Small intestine (tissue), 7 donors: ENCODE measurements at regions not wholly inside any gene's neighbourhood (a gene's known extent, or its start where the extent isn't known, plus 50 kb on each side); places are given as distances from the start of the nearest gene placed in this dataset.

Experiments used
- DNase-seq, 2 donors: peaks; one replicate each; pipeline versions ENCODE4 v3.0.0 to v3.0.0-alpha.2; 2013
- FAIRE-seq: peaks from 2 replicates; lab custom pipeline; 2012; peaks lifted over from hg19 to GRCh38; lab: Jason Lieb, UNC
- H3K27ac ChIP-seq, 3 donors: one replicate each; pipeline ENCODE4 v1.5.1; 2013; ENCODE audit warnings: low read length in 2 of 3, mild to moderate bottlenecking in 2 of 3, control low read depth in 1 of 3, inconsistent platforms in 1 of 3, low read depth in 1 of 3, moderate library complexity in 1 of 3
- H3K27me3 ChIP-seq, 3 donors: one replicate each; pipeline ENCODE4 v1.6.1; 2013; ENCODE audit warnings: low read length in 3 of 3, inconsistent platforms in 1 of 3; ENCODE audit not compliant: control insufficient read depth in 3 of 3, insufficient read depth in 3 of 3
- H3K36me3 ChIP-seq, 3 donors: one replicate each; pipeline ENCODE4 v1.6.1; 2013; ENCODE audit warnings: low read length in 3 of 3, inconsistent platforms in 1 of 3, low read depth in 1 of 3, mild to moderate bottlenecking in 1 of 3, moderate library complexity in 1 of 3; ENCODE audit not compliant: control insufficient read depth in 3 of 3, insufficient read depth in 2 of 3
- H3K4me1 ChIP-seq, 3 donors: one replicate each; pipeline ENCODE4 v1.6.1; 2013; ENCODE audit warnings: low read length in 2 of 3, inconsistent platforms in 1 of 3, low read depth in 1 of 3, mild to moderate bottlenecking in 1 of 3, moderate library complexity in 1 of 3; ENCODE audit not compliant: control insufficient read depth in 3 of 3, insufficient read depth in 2 of 3
- H3K4me3 ChIP-seq, 3 donors: one replicate each; pipeline ENCODE4 v1.5.1; 2013; ENCODE audit warnings: low read length in 3 of 3, control low read depth in 1 of 3, inconsistent platforms in 1 of 3, low read depth in 1 of 3, mild to moderate bottlenecking in 1 of 3, moderate library complexity in 1 of 3
- H3K9me3 ChIP-seq, 2 donors: one replicate each; pipeline ENCODE4 v1.6.1; 2013; ENCODE audit warnings: low read depth in 1 of 2, low read length in 1 of 2; ENCODE audit not compliant: control insufficient read depth in 2 of 2, insufficient read depth in 1 of 2
- WGBS, 3 donors: extraction: QIAGEN DNeasy Blood & Tissue Kit; methylation state at CpG; one replicate each; pipeline ENCODE4 v1.1.7; 2013; 5-methylcytosine and 5-hydroxymethylcytosine counted together
- donor health status: healthy with polysubstance abuse.
- donor health status: control.
- donor health status: control.
- donor health status: Bipolar disorder and iron deficiency.
- donor health status: healthy.

DNA sequence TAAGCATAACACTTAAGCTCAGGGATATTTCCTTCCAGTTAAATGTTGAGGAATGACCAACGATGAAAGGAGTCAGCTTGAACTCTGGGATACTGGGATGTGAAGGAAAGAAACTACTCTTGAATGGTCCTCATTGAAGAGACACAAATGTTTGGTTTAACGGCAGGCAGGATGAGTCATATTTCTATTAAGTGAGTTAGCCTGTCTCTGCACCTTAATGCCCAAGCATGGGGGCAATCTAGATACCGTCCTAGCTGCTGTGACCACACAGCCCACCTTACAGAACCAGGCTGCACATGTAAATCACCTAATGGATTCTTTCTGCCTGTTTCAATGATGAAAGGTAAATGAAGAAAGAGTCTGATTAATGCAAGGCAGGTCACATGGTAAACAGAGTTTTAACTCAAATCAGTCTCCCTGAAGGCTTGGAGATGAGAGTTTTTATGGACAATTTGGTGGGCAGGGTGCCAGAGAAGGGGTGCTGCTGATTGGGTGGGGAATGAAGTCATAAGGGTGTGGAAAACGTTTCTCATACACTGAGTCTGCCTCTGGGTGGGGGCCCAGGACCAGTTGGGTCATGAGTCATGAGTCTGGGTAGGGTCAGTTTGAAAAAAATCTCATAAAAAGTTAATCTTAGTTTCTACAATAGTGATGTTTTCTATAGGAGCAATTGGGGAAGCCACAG is 144.6 kb upstream of the MMADHC start:
- Histone ChIP-seq H3K27me3 (no peaks in the 10 kb centered on the region), H3K4me3 (no peak overlapping the region), H3K36me3 (no peaks in the 10 kb centered on the region), H3K4me1 (no peaks in the 10 kb centered on the region), H3K27ac (no peak overlapping the region), H3K9me3 (no peaks in the 10 kb centered on the region)
- WGBS, 3 donors, result 54 to 61% (median 60%) methylated on average over 4 of the region's 4 CpGs
- FAIRE-seq, result no peak
- peak in 1 of 2 donors; percentile 31 for DNase-seq

GRCh38 chr2:149731079-149731478 is 143.5 kb upstream of the MMADHC start:
- Histone ChIP-seq H3K4me1 (no peaks in the 10 kb centered on the region), H3K4me3 (no peak overlapping the region), H3K9me3 (no peaks in the 10 kb centered on the region), H3K27ac (no peak overlapping the region), H3K27me3 (no peaks in the 10 kb centered on the region), H3K36me3 (no peaks in the 10 kb centered on the region)
- DNase-seq, result no peak
- 52 to 66% (median 57%) methylated on average over 3 of the region's 3 CpGs for WGBS, 3 donors
- no peak for FAIRE-seq

- H3K27ac ChIP-seq, result no peak overlapping the region
- H3K27me3 ChIP-seq, result no peaks in the 10 kb centered on the region
- no peak overlapping the region for H3K4me3 ChIP-seq
- H3K9me3 ChIP-seq, result no peaks in the 10 kb centered on the region
- H3K4me1 ChIP-seq, result no peaks in the 10 kb centered on the region
- DNase-seq (no peak), FAIRE-seq (no peak)
- WGBS, 3 donors, result 81 to 92% (median 89%) methylated on average over 3 of the region's 3 CpGs
- H3K36me3 ChIP-seq, result no peaks in the 10 kb centered on the region
Observed at GRCh38 chr2:149729586-149729985, 142.0 kb upstream of the MMADHC start.

GRCh38 chr2:149727927-149728326 is 140.4 kb upstream of the MMADHC start:
- Histone ChIP-seq H3K9me3 (no peaks in the 10 kb centered on the region), H3K27ac (no peak overlapping the region), H3K4me3 (no peak overlapping the region), H3K36me3 (no peaks in the 10 kb centered on the region), H3K4me1 (no peaks in the 10 kb centered on the region), H3K27me3 (no peaks in the 10 kb centered on the region)
- no peak for DNase-seq
- 76 to 80% (median 77%) methylated on average over 3 of the region's 3 CpGs for WGBS, 3 donors
- no peak for FAIRE-seq

DNA sequence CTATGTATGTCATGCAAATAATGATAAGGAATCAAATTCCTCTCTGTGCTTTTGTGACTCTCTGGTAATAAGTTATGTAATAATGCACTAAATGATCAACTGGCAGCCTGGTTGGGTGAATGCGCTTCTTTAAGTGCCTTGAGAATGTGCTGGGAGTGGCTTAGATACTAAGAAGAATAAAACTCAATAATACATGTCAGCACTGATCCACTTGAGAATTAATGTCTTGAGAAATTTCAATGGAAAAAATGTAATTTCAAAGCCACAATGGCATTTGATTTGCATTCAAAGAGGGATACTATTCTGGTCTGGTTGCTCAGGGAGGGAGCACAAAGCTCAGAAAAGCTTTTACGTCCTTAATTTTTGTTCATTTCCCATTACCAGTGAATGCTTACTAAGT is 137.7 kb upstream of the MMADHC start:
- no peaks in the 10 kb centered on the region for H3K9me3 ChIP-seq
- FAIRE-seq (no peak), DNase-seq (no peak)
- WGBS, 3 donors, result 74 to 83% (median 75%) methylated on average over 2 of the region's 2 CpGs
- H3K27ac ChIP-seq, result no peak overlapping the region
- H3K27me3 ChIP-seq, result no peaks in the 10 kb centered on the region
- H3K36me3 ChIP-seq, result no peaks in the 10 kb centered on the region
- H3K4me1 ChIP-seq, result no peaks in the 10 kb centered on the region
- H3K4me3 ChIP-seq, result no peak overlapping the region

GRCh38 chr2:149724091-149724490 is 136.5 kb upstream of the MMADHC start:
- no peak for FAIRE-seq
- H3K36me3 ChIP-seq, result no peaks in the 10 kb centered on the region
- H3K27ac ChIP-seq, result no peak overlapping the region
- H3K9me3 ChIP-seq, result no peaks in the 10 kb centered on the region
- WGBS, 3 donors, result 91 to 96% (median 95%) methylated on average over 4 of the region's 4 CpGs
- H3K4me1 ChIP-seq, result no peaks in the 10 kb centered on the region
- no peaks in the 10 kb centered on the region for H3K27me3 ChIP-seq
- DNase-seq, result no peak
- no peak overlapping the region for H3K4me3 ChIP-seq

GRCh38 chr2:149720615-149721014 is 133.0 kb upstream of the MMADHC start:
- H3K27ac ChIP-seq, result no peak overlapping the region
- WGBS, 3 donors, result 50 to 91% (median 70%) methylated on average over 2 of the region's 2 CpGs
- H3K36me3 ChIP-seq, result no peaks in the 10 kb centered on the region
- no peaks in the 10 kb centered on the region for H3K27me3 ChIP-seq
- H3K4me3 ChIP-seq, result no peak overlapping the region
- DNase-seq (no peak), FAIRE-seq (no peak)
- H3K4me1 ChIP-seq, result no peaks in the 10 kb centered on the region
- no peaks in the 10 kb centered on the region for H3K9me3 ChIP-seq

- Histone ChIP-seq H3K4me3 (no peak overlapping the region), H3K4me1 (no peaks in the 10 kb centered on the region), H3K9me3 (no peaks in the 10 kb centered on the region), H3K36me3 (no peaks in the 10 kb centered on the region), H3K27ac (no peak overlapping the region), H3K27me3 (no peaks in the 10 kb centered on the region)
- DNase-seq (no peak), FAIRE-seq (no peak)
- 74 to 80% (median 75%) methylated on average over 3 of the region's 3 CpGs for WGBS, 3 donors
Observed at GRCh38 chr2:149719695-149720094, 132.1 kb upstream of the MMADHC start.

DNA sequence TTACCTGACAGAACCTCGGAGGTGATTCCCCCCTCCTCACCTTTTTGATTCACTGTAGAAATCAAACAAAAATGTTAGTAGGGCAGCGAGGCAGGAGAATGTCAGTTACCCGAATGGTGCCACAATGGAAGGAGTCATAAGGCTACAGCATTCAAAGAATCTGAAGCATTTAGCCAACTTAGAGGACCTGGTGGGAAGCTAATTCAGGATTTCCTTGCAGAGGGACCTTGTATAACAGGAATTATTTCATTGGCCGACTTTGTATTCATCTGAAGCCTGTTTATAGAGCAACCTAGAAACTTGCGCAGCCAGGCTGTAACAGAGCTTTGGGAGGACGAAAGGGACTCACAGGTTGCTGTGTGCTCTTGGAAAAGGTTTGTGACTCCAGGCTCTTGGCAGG is 129.1 kb upstream of the MMADHC start:
- FAIRE-seq (no peak), DNase-seq (no peak)
- H3K4me3 ChIP-seq, result no peak overlapping the region
- WGBS, 3 donors, result 84 to 87% (median 86%) methylated on average over 6 of the region's 6 CpGs
- H3K36me3 ChIP-seq, result no peaks in the 10 kb centered on the region
- no peaks in the 10 kb centered on the region for H3K9me3 ChIP-seq
- H3K27ac ChIP-seq, result no peak overlapping the region
- no peaks in the 10 kb centered on the region for H3K27me3 ChIP-seq
- H3K4me1 ChIP-seq, result no peaks in the 10 kb centered on the region
